Kidney (tissue), 13 donors: ENCODE measurements at regions not wholly inside any gene's neighbourhood (a gene's known extent, or its start where the extent isn't known, plus 50 kb on each side); places are given as distances from the start of the nearest gene placed in this dataset.
A peak's percentile ranks its signal among the peaks of the same experiment; 100 is the strongest.
"Not testable (repeated sequence)": the region's sequence is repeated elsewhere in the genome, so short reads cannot be mapped to it uniquely, and the experiment has no call there.

Experiments
- DNase-seq, 5 donors: peaks; one replicate each; pipeline ENCODE4 v3.0.0-alpha.2; 2013 to 2020
- FAIRE-seq: peaks from 2 replicates; lab custom pipeline; 2012; peaks lifted over from hg19 to GRCh38; lab: Jason Lieb, UNC
- H3K27ac ChIP-seq, 2 donors: one replicate each; pipeline ENCODE4 v1.7.0; 2013; ENCODE audit warnings: low read depth in 2 of 2, low read length in 2 of 2, inconsistent platforms in 1 of 2
- H3K27me3 ChIP-seq: one replicate; pipeline ENCODE4 v1.7.1; 2013; ENCODE audit warnings: low read length, inconsistent platforms; ENCODE audit not compliant: control insufficient read depth, insufficient read depth
- H3K36me3 ChIP-seq, 3 donors: one replicate each; pipeline versions ENCODE4 v1.7.0 to v1.7.1; 2013; ENCODE audit warnings: low read length in 3 of 3, control low read depth in 1 of 3, inconsistent platforms in 1 of 3; ENCODE audit not compliant: insufficient read depth in 3 of 3, control insufficient read depth in 2 of 3
- H3K4me1 ChIP-seq, 3 donors: one replicate each; pipeline versions ENCODE4 v1.7.0 to v1.7.1; 2013; ENCODE audit warnings: low read length in 3 of 3, inconsistent platforms in 1 of 3, low read depth in 1 of 3; ENCODE audit not compliant: control insufficient read depth in 2 of 3, insufficient read depth in 2 of 3
- H3K4me3 ChIP-seq, 3 donors: one replicate each; pipeline versions ENCODE4 v1.7.0 to v1.8.1; 2013; ENCODE audit warnings: low read length in 3 of 3, control low read depth in 1 of 3, inconsistent platforms in 1 of 3
- H3K9ac ChIP-seq, 3 donors: one replicate each; pipeline versions ENCODE4 v1.7.0 to v1.7.1; 2013; ENCODE audit warnings: low read length in 3 of 3, control low read depth in 1 of 3, inconsistent platforms in 1 of 3
- H3K9me3 ChIP-seq, 3 donors: one replicate each; pipeline versions ENCODE4 v1.7.0 to v1.7.1; 2013; ENCODE audit warnings: low read length in 3 of 3, control low read depth in 1 of 3, inconsistent platforms in 1 of 3; ENCODE audit not compliant: control insufficient read depth in 2 of 3, insufficient read depth in 1 of 3
- CTCF ChIP-seq: IDR thresholded peaks from 3 replicates; pipeline ENCODE4 v1.5.1; 2012; ENCODE audit warnings: mild to moderate bottlenecking, moderate library complexity, borderline replicate concordance; ENCODE audit not compliant: insufficient read depth; ENCODE audit errors: extremely low read depth
- intact Hi-C: fragments of 100-400 bp; cut with DNase I; formaldehyde crosslinking; loops from one replicate; pipeline ENCODE4 v1.11.1; 2022
- donor health status: control.
- donor health status: control.
- donor health status: control.
- donor health status: control.
- donor health status: control.
- donor health status: DM: yes; HTN: yes; CAD: no.
- donor health status: Normal renal cell carcinoma (clear cell type).

GRCh38 chr19:30807278-30807677 is 435.1 kb downstream of the ZNF536 start:
- FAIRE-seq (no peak), DNase-seq (no peak)
- no peaks in the 10 kb centered on the region for H3K36me3 ChIP-seq
- no peak overlapping the region for H3K27ac ChIP-seq
- H3K4me3 ChIP-seq = no peak overlapping the region
- no peak for TF ChIP-seq CTCF
- intact Hi-C loops = no loop called here
- H3K9ac ChIP-seq = no peak overlapping the region
- H3K9me3 ChIP-seq = no peaks in the 10 kb centered on the region
- H3K4me1 ChIP-seq = no peaks in the 10 kb centered on the region
- H3K27me3 ChIP-seq = no peaks in the 10 kb centered on the region

- Histone ChIP-seq H3K27ac (no peak overlapping the region), H3K4me3 (no peak overlapping the region), H3K36me3 (no peaks in the 10 kb centered on the region), H3K9me3 (no peaks in the 10 kb centered on the region), H3K27me3 (no peaks in the 10 kb centered on the region), H3K4me1 (no peaks in the 10 kb centered on the region), H3K9ac (no peak overlapping the region)
- intact Hi-C loops = no loop called here
- FAIRE-seq = no peak
- TF ChIP-seq CTCF = no peak
- DNase-seq = no peak
These were observed 434.1 kb downstream of the ZNF536 start for GRCh38 chr19:30806311-30806710.

GRCh38 chr19:30804751-30805150 is 432.6 kb downstream of the ZNF536 start:
- H3K9me3 ChIP-seq = no peaks in the 10 kb centered on the region
- no peak overlapping the region for H3K4me3 ChIP-seq
- no peaks in the 10 kb centered on the region for H3K36me3 ChIP-seq
- DNase-seq = peak in 1 of 5 donors; percentile 26
- FAIRE-seq = no peak
- intact Hi-C loops = no loop called here
- no peak overlapping the region for H3K9ac ChIP-seq
- H3K4me1 ChIP-seq = no peaks in the 10 kb centered on the region
- no peak for TF ChIP-seq CTCF
- H3K27ac ChIP-seq = no peak overlapping the region
- H3K27me3 ChIP-seq = no peaks in the 10 kb centered on the region

DNA sequence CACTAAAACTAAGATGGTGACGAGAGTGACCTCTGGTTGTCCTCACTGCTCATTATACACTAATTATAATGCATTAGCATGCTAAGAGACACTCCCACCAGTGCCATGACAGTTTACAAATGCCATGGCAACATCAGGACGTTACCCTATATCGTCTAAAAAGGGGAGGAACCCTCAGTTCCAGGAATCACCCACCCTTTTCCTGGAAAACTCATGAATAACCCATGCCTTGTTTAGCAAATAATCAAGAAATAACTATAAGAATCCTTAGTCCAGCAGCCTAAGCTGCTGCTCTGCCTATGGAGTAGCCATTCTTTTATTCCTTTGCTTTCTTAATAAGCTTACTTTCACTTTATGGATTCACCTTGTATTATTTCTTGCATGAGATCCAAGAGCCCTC is 432.1 kb downstream of the ZNF536 start:
- H3K27me3 ChIP-seq, H3K9ac ChIP-seq, FAIRE-seq, H3K4me1 ChIP-seq, H3K36me3 ChIP-seq, H3K4me3 ChIP-seq, intact Hi-C loops, H3K27ac ChIP-seq, H3K9me3 ChIP-seq: not testable (repeated sequence)
- peak in 1 of 5 donors; percentile 25 for DNase-seq
